K562 (cell line): ENCODE measurements at regions not wholly inside any gene's neighbourhood (a gene's known extent, or its start where the extent isn't known, plus 50 kb on each side); places are given as distances from the start of the nearest gene placed in this dataset.

Experiments used
- ATAC-seq: fragments of 200-7000 bp; cut with Tn5 transposase; 3 replicates; pipeline ENCODE4 v1.9.1; 2020; ENCODE audit warnings: moderate library complexity
- BruUV-seq: library from RNA; stranded (reverse); fragments of 400-500 nt; replicated peaks from 2 replicates; lab custom pipeline; 2021; lab: Mats Ljungman, UMichigan
- CTCF ChIA-PET: fragments of 300-600 bp; formaldehyde crosslinking; extraction: SDS; loops from one replicate; lab custom pipeline; 2021; ENCODE audit warnings: low intra/inter-chr PET ratio; lab: Yijun Ruan, JAX
- POLR2A ChIA-PET: fragments of 300-600, 350-650 bp; sonication (Branson Sonifier 250); formaldehyde crosslinking; extraction: SDS; loops from one replicate; lab custom pipeline; 2021; ENCODE audit warnings: antibody characterized with exemption, inconsistent platforms; lab: Yijun Ruan, JAX
- DNase-seq, 4 experiments: peaks; one replicate each; pipeline versions ENCODE4 v3.0.0 to v3.0.0-alpha.2; 2011 to 2018; ENCODE audit warnings: low spot score in 3 of 4, mixed read lengths in 3 of 4; ENCODE audit errors: extremely low read depth in 1 of 4
- FAIRE-seq: peaks from 2 replicates; lab custom pipeline; 2011; peaks lifted over from hg19 to GRCh38; lab: Jason Lieb, UNC
- H2AFZ ChIP-seq: 2 replicates; pipeline ENCODE4 v1.6.0; 2011; ENCODE audit warnings: low read depth, low read length, control low read depth, inconsistent platforms
- H3K27ac ChIP-seq: fragments of 200-600 bp; 3 replicates; pipeline ENCODE4 v1.8.0; 2011; ENCODE audit warnings: low read depth, mild to moderate bottlenecking, control low read depth, inconsistent platforms, low read length, moderate library complexity, mixed read lengths; ENCODE audit errors: extremely low read depth
- H3K27me3 ChIP-seq, 2 experiments: fragments of 300-600 bp in 1 of 2; 2 replicates in 1 of 2; 3 replicates in 1 of 2; pipeline versions ENCODE4 v1.6.0 to v1.8.0; 2011; ENCODE audit warnings: inconsistent platforms in 2 of 2, low read length in 2 of 2, mild to moderate bottlenecking in 1 of 2, mixed read lengths in 1 of 2, moderate library complexity in 1 of 2; ENCODE audit not compliant: control insufficient read depth in 2 of 2, insufficient read depth in 2 of 2
- H3K36me3 ChIP-seq: fragments of 300-600 bp; 3 replicates; pipeline ENCODE4 v1.8.0; 2011; ENCODE audit warnings: mild to moderate bottlenecking, low read length, inconsistent platforms; ENCODE audit not compliant: control insufficient read depth, insufficient read depth
- H3K4me1 ChIP-seq, 2 experiments: fragments of 200-600 bp in 1 of 2; replicated peaks in 1 of 2; 2 replicates in 1 of 2; 3 replicates in 1 of 2; pipeline versions ENCODE4 v1.5.1 to v1.8.0; 2011; ENCODE audit warnings: inconsistent platforms in 2 of 2, low read length in 2 of 2, mild to moderate bottlenecking in 1 of 2, mixed read lengths in 1 of 2, moderate library complexity in 1 of 2; ENCODE audit not compliant: control insufficient read depth in 2 of 2, insufficient read depth in 2 of 2
- H3K4me2 ChIP-seq: 2 replicates; pipeline ENCODE4 v1.6.1; 2011; ENCODE audit warnings: low read length, control low read depth, inconsistent platforms, mixed read lengths; ENCODE audit not compliant: insufficient read depth
- H3K4me3 ChIP-seq: fragments of 200-600 bp; sonication (generic), shearing (Covaris generic); 2 replicates; pipeline ENCODE4 v1.5.1; 2016; ENCODE audit warnings: control low read depth, inconsistent platforms
- H3K79me2 ChIP-seq: fragments of 200-600 bp; 3 replicates; pipeline ENCODE4 v1.8.0; 2011; ENCODE audit warnings: low read length, inconsistent platforms; ENCODE audit not compliant: control insufficient read depth, insufficient read depth
- H3K9ac ChIP-seq, 2 experiments: 2 replicates each; pipeline versions ENCODE4 v1.6.0 to v1.6.1; 2011; ENCODE audit warnings: low read depth in 2 of 2, low read length in 2 of 2, control low read depth in 1 of 2, inconsistent platforms in 1 of 2, mild to moderate bottlenecking in 1 of 2, mixed read lengths in 1 of 2; ENCODE audit not compliant: insufficient read depth in 1 of 2
- H3K9me1 ChIP-seq: one replicate; pipeline ENCODE4 v1.6.0; 2011; ENCODE audit warnings: inconsistent platforms, mild to moderate bottlenecking, low read length, moderate library complexity; ENCODE audit not compliant: control insufficient read depth, insufficient read depth
- H3K9me3 ChIP-seq: replicated peaks from 2 replicates; pipeline ENCODE4 v1.5.1; 2011; ENCODE audit warnings: low read depth, low read length, inconsistent platforms; ENCODE audit not compliant: control insufficient read depth, insufficient read depth
- H4K20me1 ChIP-seq: replicated peaks from 2 replicates; pipeline ENCODE4 v1.6.1; 2011; ENCODE audit warnings: low read length, inconsistent platforms, mixed read lengths; ENCODE audit not compliant: control insufficient read depth, insufficient read depth
- FOS ChIP-seq: IDR thresholded peaks from 3 replicates; pipeline ENCODE4 v1.6.1; 2011; ENCODE audit not compliant: insufficient read length; ENCODE audit errors: extremely low read depth
- GATAD2A ChIP-seq: fragments of 450-650 bp; IDR thresholded peaks from 2 replicates; pipeline ENCODE4 v1.6.1; 2017
- HDAC2 ChIP-seq: fragments of 450-650 bp; IDR thresholded peaks from 2 replicates; pipeline ENCODE4 v1.6.1; 2016; ENCODE audit warnings: mild to moderate bottlenecking
- HOMEZ ChIP-seq: fragments of 250-450 bp; sonication (Bioruptor Pico); IDR thresholded peaks from 2 replicates; pipeline ENCODE4 v1.4.0; 2020; ENCODE audit warnings: mild to moderate bottlenecking, moderate library complexity
- IRF2 ChIP-seq: sonication (generic); formaldehyde crosslinking; IDR thresholded peaks from 2 replicates; pipeline ENCODE4 v1.8.1; 2022; ENCODE audit warnings: mild to moderate bottlenecking, missing genetic modification reagents
- KDM5B ChIP-seq: fragments of 200-600 bp; sonication (generic); IDR thresholded peaks from 2 replicates; pipeline ENCODE4 v1.6.1; 2012; ENCODE audit warnings: low read depth, mild to moderate bottlenecking, moderate library complexity, low read length, control low read depth, inconsistent platforms; ENCODE audit not compliant: insufficient replicate concordance
- MAFF ChIP-seq: IDR thresholded peaks from 2 replicates; pipeline ENCODE4 v1.6.1; 2012; ENCODE audit warnings: low read length, improper control_type of control experiment
- PHB2 ChIP-seq: fragments of 450-650 bp; IDR thresholded peaks from 2 replicates; pipeline ENCODE4 v1.6.1; 2017; ENCODE audit warnings: low read depth
- POU5F1 ChIP-seq: fragments of 150-350 bp; IDR thresholded peaks from 2 replicates; pipeline ENCODE4 v1.6.1; 2014; ENCODE audit warnings: borderline replicate concordance, low read length, low read depth, mild to moderate bottlenecking; ENCODE audit not compliant: partially characterized antibody
- PREB ChIP-seq: sonication (generic); formaldehyde crosslinking; IDR thresholded peaks from 2 replicates; pipeline ENCODE4 v1.8.1; 2023; ENCODE audit warnings: mild to moderate bottlenecking, missing genetic modification reagents
- RCOR1 ChIP-seq, 2 experiments: IDR thresholded peaks; 2 replicates each; pipeline ENCODE4 v1.6.1; 2012; ENCODE audit warnings: low read depth in 2 of 2, low read length in 2 of 2, borderline replicate concordance in 1 of 2, improper control_type of control experiment in 1 of 2
- SMARCA4 ChIP-seq: fragments of 450-650 bp; IDR thresholded peaks from 2 replicates; pipeline ENCODE4 v1.6.1; 2016
- STAG1 ChIP-seq: sonication (generic); formaldehyde crosslinking; IDR thresholded peaks from 2 replicates; pipeline ENCODE4 v1.5.0; 2020; ENCODE audit warnings: missing genetic modification reagents, borderline replicate concordance
- STAT5B ChIP-seq: fragments of 250-450 bp; sonication (Bioruptor Pico); IDR thresholded peaks from 2 replicates; pipeline ENCODE4 v1.8.0; 2021; ENCODE audit warnings: mild to moderate bottlenecking, inconsistent platforms
- ZFP36 ChIP-seq: fragments of 150-350 bp; IDR thresholded peaks from 2 replicates; pipeline ENCODE4 v1.6.1; 2018; ENCODE audit warnings: low read length, low read depth; ENCODE audit not compliant: partially characterized antibody
- ZNF263 ChIP-seq: sonication (generic); formaldehyde crosslinking; IDR thresholded peaks from 2 replicates; pipeline ENCODE4 v1.8.0; 2022; ENCODE audit warnings: mild to moderate bottlenecking, missing genetic modification reagents, borderline replicate concordance
- ZNF57 ChIP-seq: fragments of 450-650 bp; formaldehyde crosslinking; IDR thresholded peaks from 2 replicates; pipeline ENCODE4 v1.4.0; 2020; ENCODE audit warnings: mild to moderate bottlenecking, moderate library complexity
- ZNF707 ChIP-seq: fragments of 250-450 bp; sonication (Bioruptor Pico); conservative IDR thresholded peaks from 2 replicates; pipeline ENCODE4 v1.8.0; 2022; ENCODE audit warnings: inconsistent platforms, mild to moderate bottlenecking, moderate library complexity
- in situ Hi-C: fragments of 300-500 bp; cut with MboI; formaldehyde crosslinking; loops from 4 replicates; pipeline ENCODE4 v1.15.0; 2018; ENCODE audit warnings: inconsistent platforms, mixed read lengths
- intact Hi-C: fragments of 100-400 bp; cut with micrococcal nuclease; formaldehyde crosslinking; loops from 2 replicates; pipeline ENCODE4 v1.14.2; 2022

GRCh38 chr1:199585392-199585791, 442.1 kb upstream of the NR5A2 start:
- TF ChIP-seq ZNF57 (CRISPR knock-in tag) (no peak), HOMEZ (no peak), ZNF707 (CRISPR knock-in tag) (no peak), SMARCA4 (no peak), PHB2 (no peak), ZFP36 (no peak), FOS (no peak), STAT5B (CRISPR knock-in tag) (no peak), IRF2 (CRISPR knock-in tag) (no peak), HDAC2 (no peak), MAFF (no peak), RCOR1 (IDR thresholded peaks at IDR 0.05; ENCODE audit: borderline replicate concordance in 1 of 2, low read depth in 2 of 2, low read length in 2 of 2) (no peak), PREB (no peak), GATAD2A (no peak), POU5F1 (no peak), STAG1 (CRISPR knock-in tag) (no peak), ZNF263 (no peak), KDM5B (no peak)
- no peaks in the 10 kb centered on the region for H4K20me1 ChIP-seq
- H2AFZ ChIP-seq = no peak overlapping the region
- no peak for ATAC-seq
- H3K4me2 ChIP-seq = no peak overlapping the region
- no peaks in the 10 kb centered on the region for H3K27me3 ChIP-seq
- POLR2A ChIA-PET = no interaction called here
- no peaks in the 10 kb centered on the region for H3K36me3 ChIP-seq
- no peaks in the 10 kb centered on the region for H3K4me1 ChIP-seq
- H3K4me3 ChIP-seq = no peak overlapping the region
- intact Hi-C loops (no loop called here), in situ Hi-C loops (no loop called here)
- no peak for FAIRE-seq
- no peak overlapping the region for H3K27ac ChIP-seq
- H3K9me1 ChIP-seq = no peaks in the 10 kb centered on the region
- BruUV-seq = no TSS peak
- no peaks in the 10 kb centered on the region for H3K79me2 ChIP-seq
- CTCF ChIA-PET = no interaction called here
- H3K9ac ChIP-seq = no peak overlapping the region
- no peak for DNase-seq
- no peaks in the 10 kb centered on the region for H3K9me3 ChIP-seq
